Sigmoid colon (tissue), 4 donors: ENCODE measurements at regions not wholly inside any gene's neighbourhood (a gene's known extent, or its start where the extent isn't known, plus 50 kb on each side); places are given as distances from the start of the nearest gene placed in this dataset.

ENCODE experiments used
- POLR2AphosphoS5 ChIP-seq, 4 donors: sonication (generic); formaldehyde crosslinking; IDR thresholded peaks; one replicate each; pipeline ENCODE4 v1.6.1; 2017; ENCODE audit warnings: antibody characterized with exemption in 4 of 4
- TF ChIP-seq, protein P1 (sequence below), 4 experiments: fragments of 450-650 bp in 3 of 4; fragments of 200-600 bp in 1 of 4; IDR thresholded peaks; one replicate each; pipeline ENCODE4 v1.5.1; 2016 to 2019; ENCODE audit warnings: antibody characterized with exemption in 4 of 4, mild to moderate bottlenecking in 3 of 4, moderate library complexity in 2 of 4

DNA sequence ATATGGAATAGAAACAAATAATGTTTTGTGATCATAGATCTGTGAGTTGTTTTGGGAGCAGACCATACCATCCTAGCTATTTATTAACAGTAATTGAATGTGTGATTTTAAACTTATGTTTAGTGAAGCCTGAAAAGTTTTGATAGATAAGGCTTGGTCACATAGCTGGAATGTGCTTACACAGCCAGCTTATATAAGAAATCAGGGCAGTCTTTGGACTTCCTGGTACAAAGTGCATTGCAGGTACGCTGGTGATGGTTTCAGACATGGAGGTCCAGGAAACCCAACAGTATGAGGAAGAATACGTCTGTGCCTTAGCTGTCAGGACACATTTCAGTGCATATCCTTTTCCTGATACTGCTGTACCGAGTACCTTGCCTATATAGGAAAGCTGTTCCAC lies 2316.2 kb upstream of the PCDH20 start:
- no peak for TF ChIP-seq POLR2AphosphoS5 (IDR thresholded peaks at IDR 0.05)
- TF ChIP-seq, protein P1, sequence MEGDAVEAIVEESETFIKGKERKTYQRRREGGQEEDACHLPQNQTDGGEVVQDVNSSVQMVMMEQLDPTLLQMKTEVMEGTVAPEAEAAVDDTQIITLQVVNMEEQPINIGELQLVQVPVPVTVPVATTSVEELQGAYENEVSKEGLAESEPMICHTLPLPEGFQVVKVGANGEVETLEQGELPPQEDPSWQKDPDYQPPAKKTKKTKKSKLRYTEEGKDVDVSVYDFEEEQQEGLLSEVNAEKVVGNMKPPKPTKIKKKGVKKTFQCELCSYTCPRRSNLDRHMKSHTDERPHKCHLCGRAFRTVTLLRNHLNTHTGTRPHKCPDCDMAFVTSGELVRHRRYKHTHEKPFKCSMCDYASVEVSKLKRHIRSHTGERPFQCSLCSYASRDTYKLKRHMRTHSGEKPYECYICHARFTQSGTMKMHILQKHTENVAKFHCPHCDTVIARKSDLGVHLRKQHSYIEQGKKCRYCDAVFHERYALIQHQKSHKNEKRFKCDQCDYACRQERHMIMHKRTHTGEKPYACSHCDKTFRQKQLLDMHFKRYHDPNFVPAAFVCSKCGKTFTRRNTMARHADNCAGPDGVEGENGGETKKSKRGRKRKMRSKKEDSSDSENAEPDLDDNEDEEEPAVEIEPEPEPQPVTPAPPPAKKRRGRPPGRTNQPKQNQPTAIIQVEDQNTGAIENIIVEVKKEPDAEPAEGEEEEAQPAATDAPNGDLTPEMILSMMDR (IDR thresholded peaks at IDR 0.05): no peak
